ENCODE measurements at regions not wholly inside any gene's neighbourhood (a gene's known extent, or its start where the extent isn't known, plus 50 kb on each side); places are given as distances from the start of the nearest gene placed in this dataset.
"Not testable (repeated sequence)": the region's sequence is repeated elsewhere in the genome, so short reads cannot be mapped to it uniquely, and the experiment has no call there.

GRCh38 chr2:174675615-174676014 lies 78.0 kb upstream of the WIPF1 start:
- Histone ChIP-seq H3K36me3 (ENCODE audit: control insufficient read depth, low read length) (no peaks in the 10 kb centered on the region), H3K79me2 (ENCODE audit: control insufficient read depth, low read length) (no peaks in the 10 kb centered on the region), H3K9me2 (replicated peaks; ENCODE audit: control insufficient read depth, low read length) (no peaks in the 10 kb centered on the region), H3K4me2 (ENCODE audit: low read length) (no peak overlapping the region), H3K27ac (ENCODE audit: low read depth, low read length) (no peak overlapping the region), H3K4me1 (ENCODE audit: control insufficient read depth, low read length) (peaks cover 3% of the 10 kb centered on the region), H4K20me1 (ENCODE audit: control insufficient read depth, insufficient read depth, low read depth, low read length) (no peaks in the 10 kb centered on the region), H3F3A (ENCODE audit: control insufficient read depth, insufficient read depth) (no peaks in the 10 kb centered on the region; the same call in 1 of the 2 replicates), H3K9me3 (ENCODE audit: control insufficient read depth, insufficient read depth, low read length) (peaks cover 6% of the 10 kb centered on the region; the same call in 1 of the 2 replicates), H3K27me3 (ENCODE audit: control insufficient read depth, low read length) (peaks cover 2% of the 10 kb centered on the region; the same call in 1 of the 2 replicates), H3K4me3 (ENCODE audit: low read length) (no peak overlapping the region)
- TF ChIP-seq EZH2phosphoT487 (IDR thresholded peaks at IDR 0.05; ENCODE audit: borderline replicate concordance, low read length) (no peak), CTCF (IDR thresholded peaks at IDR 0.05; ENCODE audit: low read depth, low read length, poor library complexity, severe bottlenecking) (no peak)

GRCh38 chr2:174673876-174674275 lies 76.3 kb upstream of the WIPF1 start:
- Histone ChIP-seq H3K4me3 (ENCODE audit: low read length) (no peak overlapping the region), H3K4me1 (ENCODE audit: control insufficient read depth, low read length) (peaks cover 3% of the 10 kb centered on the region), H3K9me2 (replicated peaks; ENCODE audit: control insufficient read depth, low read length) (no peaks in the 10 kb centered on the region), H3K4me2 (ENCODE audit: low read length) (no peak overlapping the region), H4K20me1 (ENCODE audit: control insufficient read depth, insufficient read depth, low read depth, low read length) (no peaks in the 10 kb centered on the region), H3K36me3 (ENCODE audit: control insufficient read depth, low read length) (no peaks in the 10 kb centered on the region), H3K9me3 (ENCODE audit: control insufficient read depth, insufficient read depth, low read length) (peaks cover 6% of the 10 kb centered on the region; the same call in 1 of the 2 replicates), H3F3A (ENCODE audit: control insufficient read depth, insufficient read depth) (no peaks in the 10 kb centered on the region), H3K79me2 (ENCODE audit: control insufficient read depth, low read length) (no peaks in the 10 kb centered on the region), H3K27me3 (ENCODE audit: control insufficient read depth, low read length) (no peaks in the 10 kb centered on the region), H3K27ac (ENCODE audit: low read depth, low read length) (no peak overlapping the region)
- TF ChIP-seq CTCF (IDR thresholded peaks at IDR 0.05; ENCODE audit: low read depth, low read length, poor library complexity, severe bottlenecking) = no peak
- TF ChIP-seq EZH2phosphoT487 (IDR thresholded peaks at IDR 0.05; ENCODE audit: borderline replicate concordance, low read length) = no peak

GRCh38 chr2:174673440-174673839 lies 75.8 kb upstream of the WIPF1 start:
- no peaks in the 10 kb centered on the region for H4K20me1 ChIP-seq (ENCODE audit: control insufficient read depth, insufficient read depth, low read depth, low read length)
- no peak for TF ChIP-seq EZH2phosphoT487 (IDR thresholded peaks at IDR 0.05; ENCODE audit: borderline replicate concordance, low read length)
- TF ChIP-seq CTCF (IDR thresholded peaks at IDR 0.05; ENCODE audit: low read depth, low read length, poor library complexity, severe bottlenecking) = no peak
- no peaks in the 10 kb centered on the region for H3K36me3 ChIP-seq (ENCODE audit: control insufficient read depth, low read length)
- peaks cover 3% of the 10 kb centered on the region for H3K4me1 ChIP-seq (ENCODE audit: control insufficient read depth, low read length)
- no peaks in the 10 kb centered on the region for H3F3A ChIP-seq (ENCODE audit: control insufficient read depth, insufficient read depth)
- H3K9me3 ChIP-seq (ENCODE audit: control insufficient read depth, insufficient read depth, low read length) = peaks cover 6% of the 10 kb centered on the region; the same call in 1 of the 2 replicates
- H3K4me3 ChIP-seq (ENCODE audit: low read length) = no peak overlapping the region
- no peak overlapping the region for H3K27ac ChIP-seq (ENCODE audit: low read depth, low read length)
- no peak overlapping the region for H3K4me2 ChIP-seq (ENCODE audit: low read length)
- no peaks in the 10 kb centered on the region for H3K79me2 ChIP-seq (ENCODE audit: control insufficient read depth, low read length)
- no peaks in the 10 kb centered on the region for H3K9me2 ChIP-seq (replicated peaks; ENCODE audit: control insufficient read depth, low read length)
- H3K27me3 ChIP-seq (ENCODE audit: control insufficient read depth, low read length) = no peaks in the 10 kb centered on the region

GRCh38 chr2:174671532-174671931 lies 73.9 kb upstream of the WIPF1 start:
- H3K9me2 ChIP-seq (replicated peaks; ENCODE audit: control insufficient read depth, low read length); H3K4me3 ChIP-seq (ENCODE audit: low read length); H3K27ac ChIP-seq (ENCODE audit: low read depth, low read length); H3K4me2 ChIP-seq (ENCODE audit: low read length); H3K9me3 ChIP-seq (ENCODE audit: control insufficient read depth, insufficient read depth, low read length); H3K4me1 ChIP-seq (ENCODE audit: control insufficient read depth, low read length); H3K27me3 ChIP-seq (ENCODE audit: control insufficient read depth, low read length); H3F3A ChIP-seq (ENCODE audit: control insufficient read depth, insufficient read depth); H3K79me2 ChIP-seq (ENCODE audit: control insufficient read depth, low read length); H3K36me3 ChIP-seq (ENCODE audit: control insufficient read depth, low read length); H4K20me1 ChIP-seq (ENCODE audit: control insufficient read depth, insufficient read depth, low read depth, low read length): not testable (repeated sequence)

Measured in DOHH2 (cell line).